ENCODE measurements at regions not wholly inside any gene's neighbourhood (a gene's known extent, or its start where the extent isn't known, plus 50 kb on each side); places are given as distances from the start of the nearest gene placed in this dataset.
"Not testable (repeated sequence)": the region's sequence is repeated elsewhere in the genome, so short reads cannot be mapped to it uniquely, and the experiment has no call there.

- Histone ChIP-seq H3K27ac (ENCODE audit: low read depth in 1 of 2, low read length in 2 of 2) (no peak overlapping the region), H3K27me3 (ENCODE audit: control insufficient read depth in 4 of 4, insufficient read depth in 4 of 4, low read length in 3 of 4) (no peaks in the 10 kb centered on the region), H3K9me3 (ENCODE audit: control insufficient read depth in 4 of 4, low read length in 3 of 4) (no peaks in the 10 kb centered on the region), H3K4me3 (ENCODE audit: low read depth in 1 of 3, low read length in 3 of 3) (no peak overlapping the region), H3K36me3 (ENCODE audit: control insufficient read depth in 4 of 4, insufficient read depth in 3 of 4, low read depth in 1 of 4, low read length in 3 of 4) (no peaks in the 10 kb centered on the region), H3K9ac (ENCODE audit: low read depth in 1 of 2, low read length in 2 of 2) (no peak overlapping the region), H3K4me1 (ENCODE audit: control insufficient read depth in 4 of 4, insufficient read depth in 4 of 4, low read length in 3 of 4) (no peaks in the 10 kb centered on the region)
- WGBS = 87% methylated on average over 8 of the region's 8 CpGs
- DNase-seq (ENCODE audit: low spot score) = no peak
- TF ChIP-seq HNF4G (IDR thresholded peaks at IDR 0.05) = no peak
These were observed 244.0 kb upstream of the MDGA2 start for GRCh38 chr14:47919334-47919846.

GRCh38 chr14:47917344-47917954 is 242.0 kb upstream of the MDGA2 start:
- 39% methylated on average over 5 of the region's 5 CpGs for WGBS
- Histone ChIP-seq H3K9me3 (ENCODE audit: control insufficient read depth in 4 of 4, low read length in 3 of 4) (no peaks in the 10 kb centered on the region), H3K27ac (ENCODE audit: low read depth in 1 of 2, low read length in 2 of 2) (no peak overlapping the region), H3K4me3 (ENCODE audit: low read depth in 1 of 3, low read length in 3 of 3) (no peak overlapping the region), H3K9ac (ENCODE audit: low read depth in 1 of 2, low read length in 2 of 2) (no peak overlapping the region), H3K36me3 (ENCODE audit: control insufficient read depth in 4 of 4, insufficient read depth in 3 of 4, low read depth in 1 of 4, low read length in 3 of 4) (no peaks in the 10 kb centered on the region), H3K27me3 (ENCODE audit: control insufficient read depth in 4 of 4, insufficient read depth in 4 of 4, low read length in 3 of 4) (no peaks in the 10 kb centered on the region), H3K4me1 (ENCODE audit: control insufficient read depth in 4 of 4, insufficient read depth in 4 of 4, low read length in 3 of 4) (no peaks in the 10 kb centered on the region)
- TF ChIP-seq FOXA1 (IDR thresholded peaks at IDR 0.05) (no peak), GABPA (IDR thresholded peaks at IDR 0.05 in 1 of 2, conservative IDR thresholded peaks at IDR 0.05 in 1 of 2) (no peak), CTCF (IDR thresholded peaks at IDR 0.05; ENCODE audit: low read depth, low read length, missing input control) (peak; percentile 62), TAF1 (conservative IDR thresholded peaks at IDR 0.05) (no peak), REST (IDR thresholded peaks at IDR 0.05) (no peak), NR2F2 (IDR thresholded peaks at IDR 0.05) (no peak), RAD21 (IDR thresholded peaks at IDR 0.05) (peak; percentile 73 to 76), RXRA (IDR thresholded peaks at IDR 0.05) (no peak), HNF4A (conservative IDR thresholded peaks at IDR 0.05) (no peak), YY1 (IDR thresholded peaks at IDR 0.05) (no peak), EGR1 (IDR thresholded peaks at IDR 0.05; ENCODE audit: low read depth in 2 of 2) (no peak)
- no peak for DNase-seq (ENCODE audit: low spot score)

GRCh38 chr14:47901141-47901540 is 225.7 kb upstream of the MDGA2 start:
- H3K4me3 ChIP-seq (ENCODE audit: low read depth in 1 of 3, low read length in 3 of 3); H3K9me3 ChIP-seq (ENCODE audit: control insufficient read depth in 4 of 4, low read length in 3 of 4); H3K27ac ChIP-seq (ENCODE audit: low read depth in 1 of 2, low read length in 2 of 2); H3K9ac ChIP-seq (ENCODE audit: low read depth in 1 of 2, low read length in 2 of 2); H3K36me3 ChIP-seq (ENCODE audit: control insufficient read depth in 4 of 4, insufficient read depth in 3 of 4, low read depth in 1 of 4, low read length in 3 of 4); DNase-seq (ENCODE audit: low spot score); H3K27me3 ChIP-seq (ENCODE audit: control insufficient read depth in 4 of 4, insufficient read depth in 4 of 4, low read length in 3 of 4); H3K4me1 ChIP-seq (ENCODE audit: control insufficient read depth in 4 of 4, insufficient read depth in 4 of 4, low read length in 3 of 4): not testable (repeated sequence)
- 94% methylated on average over 25 of the region's 25 CpGs for WGBS
